ENCODE measurements at regions not wholly inside any gene's neighbourhood (a gene's known extent, or its start where the extent isn't known, plus 50 kb on each side); places are given as distances from the start of the nearest gene placed in this dataset.

DNA sequence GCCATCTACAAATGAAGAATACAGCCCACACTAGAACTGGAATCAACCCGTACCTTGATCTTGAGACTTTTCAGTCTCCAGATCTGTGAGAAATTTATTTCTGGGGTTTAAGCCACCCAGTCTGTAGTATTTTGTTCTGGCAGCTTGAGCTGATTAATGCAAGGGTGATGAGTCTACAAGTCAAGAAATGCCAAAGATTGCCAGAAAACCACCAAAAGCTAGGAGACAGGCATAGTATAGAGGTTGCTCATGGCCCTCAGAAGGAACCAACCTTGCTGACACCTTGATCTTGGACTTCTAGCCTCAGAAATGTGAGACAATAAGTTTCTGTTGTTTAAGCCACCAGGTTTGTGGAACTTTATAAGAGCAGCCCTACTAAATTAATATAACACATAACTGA, 428.2 kb upstream of the KLF12 start:
- TF ChIP-seq POLR2AphosphoS5 (IDR thresholded peaks at IDR 0.05) = no peak
- TF ChIP-seq, protein P1, sequence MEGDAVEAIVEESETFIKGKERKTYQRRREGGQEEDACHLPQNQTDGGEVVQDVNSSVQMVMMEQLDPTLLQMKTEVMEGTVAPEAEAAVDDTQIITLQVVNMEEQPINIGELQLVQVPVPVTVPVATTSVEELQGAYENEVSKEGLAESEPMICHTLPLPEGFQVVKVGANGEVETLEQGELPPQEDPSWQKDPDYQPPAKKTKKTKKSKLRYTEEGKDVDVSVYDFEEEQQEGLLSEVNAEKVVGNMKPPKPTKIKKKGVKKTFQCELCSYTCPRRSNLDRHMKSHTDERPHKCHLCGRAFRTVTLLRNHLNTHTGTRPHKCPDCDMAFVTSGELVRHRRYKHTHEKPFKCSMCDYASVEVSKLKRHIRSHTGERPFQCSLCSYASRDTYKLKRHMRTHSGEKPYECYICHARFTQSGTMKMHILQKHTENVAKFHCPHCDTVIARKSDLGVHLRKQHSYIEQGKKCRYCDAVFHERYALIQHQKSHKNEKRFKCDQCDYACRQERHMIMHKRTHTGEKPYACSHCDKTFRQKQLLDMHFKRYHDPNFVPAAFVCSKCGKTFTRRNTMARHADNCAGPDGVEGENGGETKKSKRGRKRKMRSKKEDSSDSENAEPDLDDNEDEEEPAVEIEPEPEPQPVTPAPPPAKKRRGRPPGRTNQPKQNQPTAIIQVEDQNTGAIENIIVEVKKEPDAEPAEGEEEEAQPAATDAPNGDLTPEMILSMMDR (IDR thresholded peaks at IDR 0.05) = no peak
- no peak for TF ChIP-seq EP300 (IDR thresholded peaks at IDR 0.05; ENCODE audit: low read depth)
- no peak for TF ChIP-seq POLR2A (IDR thresholded peaks at IDR 0.05)
